ENCODE measurements at regions not wholly inside any gene's neighbourhood (a gene's known extent, or its start where the extent isn't known, plus 50 kb on each side); places are given as distances from the start of the nearest gene placed in this dataset.

- Histone ChIP-seq H3K4me3 (no peak overlapping the region), H3K9me3 (no peaks in the 10 kb centered on the region), H3K27me3 (no peaks in the 10 kb centered on the region), H3K36me3 (replicated peaks in 1 of 2; ENCODE audit: insufficient read depth in 1 of 2, low read depth in 2 of 2) (no peaks in the 10 kb centered on the region), H3K4me1 (no peaks in the 10 kb centered on the region), H3K27ac (no peak overlapping the region)
- intact Hi-C loops (cut with DNase I) = no loop called here
- ATAC-seq (no peak), DNase-seq (no peak)
- TF ChIP-seq CTCF (IDR thresholded peaks at IDR 0.05) (no peak), POLR2A (IDR thresholded peaks at IDR 0.05) (no peak)
- WGBS, 2 donors = 65 to 69% methylated on average over 8 to 9 of the region's 9 CpGs
These were observed 243.2 kb downstream of the COL4A1 start for GRCh38 chr13:110063490-110064421.

- Histone ChIP-seq H3K4me1 (no peaks in the 10 kb centered on the region), H3K36me3 (replicated peaks in 1 of 2; ENCODE audit: insufficient read depth in 1 of 2, low read depth in 2 of 2) (no peaks in the 10 kb centered on the region), H3K4me3 (no peak overlapping the region), H3K27me3 (no peaks in the 10 kb centered on the region), H3K27ac (peak overlapping the region in 3 of 4 donors; percentile 23 to 53 (median 48)), H3K9me3 (no peaks in the 10 kb centered on the region)
- DNase-seq (peak in 1 of 4 donors; percentile 35), ATAC-seq (peak; percentile 76)
- intact Hi-C loops (cut with DNase I) = no loop called here
- TF ChIP-seq POLR2A (IDR thresholded peaks at IDR 0.05) (no peak), CTCF (IDR thresholded peaks at IDR 0.05) (no peak)
- WGBS, 2 donors = 67 to 72% methylated on average over 10 to 19 of the region's 19 CpGs
These were observed 244.0 kb downstream of the COL4A1 start for GRCh38 chr13:110062777-110063442.

DNA sequence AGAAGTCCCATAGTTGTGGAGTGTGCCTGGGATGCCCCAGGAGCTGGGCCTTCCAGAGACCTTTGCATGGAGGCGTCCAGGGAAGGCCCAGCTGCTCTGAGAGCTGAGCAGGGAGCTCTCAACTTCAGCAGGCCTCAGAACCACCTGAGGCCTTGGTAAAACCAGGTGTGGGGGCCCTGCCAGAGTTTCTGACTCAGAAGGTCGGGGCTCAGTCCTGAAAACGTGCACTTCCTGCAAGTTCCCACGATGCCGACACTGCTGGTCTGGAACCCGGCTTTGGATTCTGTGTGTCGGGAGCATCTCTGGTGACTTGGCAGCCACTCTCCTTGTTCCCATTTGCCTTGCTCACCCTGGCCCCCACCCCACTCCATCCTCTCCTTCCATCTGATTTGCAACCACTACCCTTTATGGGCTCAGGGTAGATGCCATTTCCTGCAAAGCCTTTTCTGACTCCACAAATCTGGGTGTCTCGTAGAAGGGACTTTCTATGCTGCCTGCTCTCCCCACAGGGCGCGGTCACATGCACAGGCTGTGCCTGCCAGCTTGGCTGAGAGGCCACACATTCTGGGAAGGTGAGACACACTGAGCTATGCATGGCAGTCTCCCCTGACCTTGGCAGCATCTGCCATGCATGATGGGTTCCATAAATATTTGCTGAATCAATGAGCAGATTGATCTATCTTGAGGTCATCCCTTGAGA, 244.7 kb downstream of the COL4A1 start:
- intact Hi-C loops (cut with DNase I) = no loop called here
- H3K4me1 ChIP-seq = no peaks in the 10 kb centered on the region
- H3K36me3 ChIP-seq (replicated peaks in 1 of 2; ENCODE audit: insufficient read depth in 1 of 2, low read depth in 2 of 2) = no peaks in the 10 kb centered on the region
- peak overlapping the region in 3 of 4 donors; percentile 23 to 53 (median 48) for H3K27ac ChIP-seq
- no peak overlapping the region for H3K4me3 ChIP-seq
- WGBS, 2 donors = 68 to 70% methylated on average over 10 of the region's 10 CpGs
- TF ChIP-seq POLR2A (IDR thresholded peaks at IDR 0.05) (peak in 1 of 3 donors; percentile 9), CTCF (IDR thresholded peaks at IDR 0.05) (no peak)
- H3K9me3 ChIP-seq = no peaks in the 10 kb centered on the region
- ATAC-seq (peak; percentile 85), DNase-seq (peak; percentile 32 to 56 (median 44))
- H3K27me3 ChIP-seq = no peaks in the 10 kb centered on the region

DNA sequence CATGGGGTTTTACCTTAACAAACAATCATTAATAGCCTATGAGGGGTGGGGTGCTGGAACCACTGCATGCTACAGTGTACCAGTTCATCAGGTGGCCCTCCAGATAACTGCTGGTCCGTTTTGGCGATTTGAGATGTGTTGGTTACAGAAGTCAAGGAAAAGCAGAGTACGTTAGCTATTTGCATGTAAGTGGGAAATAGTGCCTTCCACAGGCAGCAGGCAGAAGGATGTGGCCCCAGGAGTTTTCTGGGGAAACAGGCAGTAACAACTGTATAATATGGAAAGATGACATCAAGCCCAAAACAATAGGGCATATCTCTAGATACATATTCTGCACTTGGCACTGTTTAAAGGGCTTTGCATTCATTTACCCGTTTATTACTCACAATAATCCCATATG, 245.7 kb downstream of the COL4A1 start:
- TF ChIP-seq POLR2A (IDR thresholded peaks at IDR 0.05) (no peak), CTCF (IDR thresholded peaks at IDR 0.05) (no peak)
- no peak for ATAC-seq
- H3K4me1 ChIP-seq = no peaks in the 10 kb centered on the region
- intact Hi-C loops (cut with DNase I) = no loop called here
- no peak overlapping the region for H3K27ac ChIP-seq
- no peak overlapping the region for H3K4me3 ChIP-seq
- no peaks in the 10 kb centered on the region for H3K36me3 ChIP-seq (replicated peaks in 1 of 2; ENCODE audit: insufficient read depth in 1 of 2, low read depth in 2 of 2)
- no peak for DNase-seq
- H3K27me3 ChIP-seq = no peaks in the 10 kb centered on the region
- H3K9me3 ChIP-seq = no peaks in the 10 kb centered on the region
- 57 to 78% methylated on average over 4 of the region's 4 CpGs for WGBS, 2 donors

All from body of pancreas (tissue), 4 donors.